Bone marrow (tissue), 2 donors: ENCODE measurements at regions not wholly inside any gene's neighbourhood (a gene's known extent, or its start where the extent isn't known, plus 50 kb on each side); places are given as distances from the start of the nearest gene placed in this dataset.
"Not testable (repeated sequence)": the region's sequence is repeated elsewhere in the genome, so short reads cannot be mapped to it uniquely, and the experiment has no call there.

ENCODE experiments used
- DNase-seq, 2 donors: peaks; one replicate each; lab custom pipeline; 2025; lab: John Stamatoyannopoulos, UW

GRCh38 chr9:75541734-75542133, 348.7 kb upstream of the PCSK5 start:
- no peak for DNase-seq

GRCh38 chr9:75544815-75545214, 345.7 kb upstream of the PCSK5 start:
- DNase-seq, result no peak

GRCh38 chr9:75545287-75545686, 345.2 kb upstream of the PCSK5 start:
- DNase-seq, result no peak

GRCh38 chr9:75548871-75549270, 341.6 kb upstream of the PCSK5 start:
- DNase-seq, result no peak

GRCh38 chr9:75551861-75552260, 338.6 kb upstream of the PCSK5 start:
- DNase-seq, result no peak

GRCh38 chr9:75552941-75553340, 337.5 kb upstream of the PCSK5 start:
- DNase-seq, result no peak

GRCh38 chr9:75566813-75567212, 323.7 kb upstream of the PCSK5 start:
- DNase-seq, result not testable (repeated sequence)

- no peak for DNase-seq
Observed at GRCh38 chr9:75570538-75570937, 319.9 kb upstream of the PCSK5 start.

- no peak for DNase-seq
Observed at GRCh38 chr9:75574569-75574968, 315.9 kb upstream of the PCSK5 start.

- DNase-seq, result no peak
Observed at GRCh38 chr9:75582870-75583269, 307.6 kb upstream of the PCSK5 start.

GRCh38 chr9:75588808-75589207, 301.7 kb upstream of the PCSK5 start:
- no peak for DNase-seq

GRCh38 chr9:75589497-75589896, 301.0 kb upstream of the PCSK5 start:
- no peak for DNase-seq

- no peak for DNase-seq
Observed at GRCh38 chr9:75591972-75592371, 298.5 kb upstream of the PCSK5 start.

GRCh38 chr9:75592586-75592985, 297.9 kb upstream of the PCSK5 start:
- DNase-seq, result no peak

GRCh38 chr9:75593920-75594319, 296.6 kb upstream of the PCSK5 start:
- DNase-seq, result no peak

GRCh38 chr9:75599126-75599525, 291.3 kb upstream of the PCSK5 start:
- DNase-seq, result no peak

GRCh38 chr9:75601280-75601679, 289.2 kb upstream of the PCSK5 start:
- DNase-seq, result no peak

GRCh38 chr9:75602060-75602459, 288.4 kb upstream of the PCSK5 start:
- no peak for DNase-seq

- DNase-seq, result no peak
Observed at GRCh38 chr9:75604661-75605060, 285.8 kb upstream of the PCSK5 start.

GRCh38 chr9:75607521-75607920, 283.0 kb upstream of the PCSK5 start:
- DNase-seq, result no peak

GRCh38 chr9:75609401-75609800, 281.1 kb upstream of the PCSK5 start:
- DNase-seq, result no peak

- DNase-seq, result no peak
Observed at GRCh38 chr9:75610246-75610645, 280.2 kb upstream of the PCSK5 start.

- no peak for DNase-seq
Observed at GRCh38 chr9:75612205-75612604, 278.3 kb upstream of the PCSK5 start.

- no peak for DNase-seq
Observed at GRCh38 chr9:75612754-75613153, 277.7 kb upstream of the PCSK5 start.

- no peak for DNase-seq
Observed at GRCh38 chr9:75615284-75615683, 275.2 kb upstream of the PCSK5 start.
